DMS 273 treated with DMSO at 0.1 percent for 48 hours (cell line): ENCODE measurements at regions not wholly inside any gene's neighbourhood (a gene's known extent, or its start where the extent isn't known, plus 50 kb on each side); places are given as distances from the start of the nearest gene placed in this dataset.
"Not testable (repeated sequence)": the region's sequence is repeated elsewhere in the genome, so short reads cannot be mapped to it uniquely, and the experiment has no call there.

Experiments used
- DNase-seq: peaks from one replicate; lab custom pipeline; 2025; lab: John Stamatoyannopoulos, UW

DNA sequence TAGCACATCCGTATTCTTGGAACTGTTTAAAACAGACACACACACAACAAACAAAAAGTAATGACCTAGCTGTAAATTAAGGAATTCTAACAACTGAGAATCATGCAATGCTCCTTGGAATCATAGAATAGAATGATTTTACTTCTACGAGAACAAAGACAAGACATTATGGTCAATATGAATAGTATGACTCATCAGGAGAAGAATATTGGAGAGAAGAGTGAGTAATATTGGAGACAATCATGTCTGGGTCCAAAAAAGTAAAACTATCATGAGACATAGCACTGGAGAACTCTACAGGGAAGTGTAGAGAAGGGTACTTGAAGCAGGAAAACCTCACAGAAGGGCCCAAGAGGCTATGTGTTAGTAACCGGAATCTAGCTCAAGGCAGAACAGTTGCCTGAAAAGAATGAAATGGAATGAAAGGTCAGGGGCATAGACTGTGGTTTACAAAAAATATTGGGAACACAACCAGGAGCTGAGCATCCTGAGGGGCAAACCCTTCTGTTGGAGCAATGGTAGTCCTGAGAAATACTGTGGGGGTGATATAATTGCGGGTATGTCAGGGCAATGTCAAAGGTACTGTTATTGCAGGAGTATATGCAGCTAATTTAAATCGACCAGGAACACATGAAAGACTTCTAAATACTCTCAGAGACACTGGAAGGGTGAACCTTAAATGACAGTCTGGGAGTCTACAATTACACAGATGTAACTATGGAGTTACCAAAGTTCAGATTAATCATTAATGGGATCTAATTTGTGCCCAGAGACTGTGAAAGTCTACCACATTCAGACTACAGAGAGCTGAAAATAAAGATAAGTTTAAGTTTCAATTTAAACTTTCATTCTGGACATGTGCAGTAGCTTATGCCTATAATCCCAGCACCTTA lies 201.2 kb downstream of the BCHE start:
- no peak for DNase-seq

DNA sequence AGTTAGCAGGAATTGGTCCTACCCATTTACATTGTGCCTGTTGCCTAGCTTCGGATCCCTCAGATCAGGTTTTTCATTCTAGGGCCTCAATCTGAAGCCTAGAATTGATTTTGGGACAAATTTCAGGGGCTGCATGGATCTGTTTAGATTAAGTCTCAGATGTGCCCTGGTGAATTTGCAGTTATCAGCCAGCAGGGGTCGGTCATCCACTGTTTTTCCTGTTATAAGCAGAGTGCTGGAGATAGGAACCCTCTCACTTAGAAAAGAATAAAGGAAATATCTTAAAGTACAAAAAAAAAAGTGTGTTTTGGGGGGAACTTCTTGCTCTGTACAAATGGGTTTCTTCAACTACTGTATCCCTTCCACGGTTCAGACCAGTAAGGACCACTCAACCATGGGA lies 212.5 kb downstream of the BCHE start:
- DNase-seq: no peak

DNA sequence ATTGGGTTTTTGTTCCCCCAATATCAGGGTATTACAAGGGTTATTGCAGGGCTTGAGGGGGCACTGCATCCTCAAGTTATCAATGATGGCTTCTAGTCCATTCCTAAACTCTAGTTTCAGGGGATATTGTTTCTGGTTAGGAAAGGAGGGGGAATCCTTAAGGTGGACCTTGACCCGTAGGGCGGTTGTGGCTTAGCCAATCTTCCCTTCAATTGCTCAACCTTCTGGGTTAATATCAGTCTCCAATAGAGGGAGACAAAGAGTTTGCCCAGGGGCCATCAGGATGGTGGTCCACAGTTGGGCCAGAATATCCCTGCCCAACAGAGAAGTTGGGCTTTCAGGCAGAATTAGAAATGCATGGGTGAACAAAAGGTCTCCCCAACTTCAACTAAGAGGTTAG lies 214.9 kb downstream of the BCHE start:
- no peak for DNase-seq

DNA sequence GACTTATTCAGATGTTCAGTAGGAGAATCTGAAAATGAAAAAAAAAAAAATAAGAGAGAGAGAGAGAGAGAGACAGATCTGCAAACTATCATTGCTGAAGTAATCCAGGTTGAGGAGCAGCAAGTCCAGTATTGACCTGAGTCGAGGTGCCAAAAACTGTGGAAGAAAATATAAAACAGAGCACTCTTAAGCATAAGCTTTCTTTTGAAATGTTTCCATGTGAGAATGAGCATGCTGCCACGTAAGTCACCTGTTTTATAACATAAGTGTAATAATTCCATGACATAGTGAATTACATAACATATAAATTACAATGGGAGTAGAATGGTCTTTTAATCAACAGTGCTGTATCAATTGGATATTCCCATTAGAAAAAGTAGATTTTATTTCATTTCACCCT lies 218.2 kb downstream of the BCHE start:
- no peak for DNase-seq

DNA sequence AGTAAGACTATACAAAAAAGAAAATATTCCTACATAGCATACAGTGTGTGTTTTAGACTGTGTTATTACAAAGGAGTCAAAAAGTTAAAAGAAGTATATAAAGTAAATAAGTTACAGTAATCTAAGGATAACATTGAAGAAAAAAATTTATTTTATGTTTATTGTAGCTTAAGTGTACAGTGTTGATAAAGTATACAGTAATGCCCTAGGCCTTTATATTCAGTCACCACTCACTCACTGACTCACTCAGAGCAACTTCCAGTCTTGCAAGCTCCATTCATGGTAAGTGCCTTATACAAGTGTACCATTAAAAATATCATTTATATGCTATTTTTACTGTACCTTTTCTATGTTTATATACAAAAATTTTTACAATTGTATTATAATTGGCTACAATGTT lies 220.1 kb downstream of the BCHE start:
- DNase-seq: no peak

DNA sequence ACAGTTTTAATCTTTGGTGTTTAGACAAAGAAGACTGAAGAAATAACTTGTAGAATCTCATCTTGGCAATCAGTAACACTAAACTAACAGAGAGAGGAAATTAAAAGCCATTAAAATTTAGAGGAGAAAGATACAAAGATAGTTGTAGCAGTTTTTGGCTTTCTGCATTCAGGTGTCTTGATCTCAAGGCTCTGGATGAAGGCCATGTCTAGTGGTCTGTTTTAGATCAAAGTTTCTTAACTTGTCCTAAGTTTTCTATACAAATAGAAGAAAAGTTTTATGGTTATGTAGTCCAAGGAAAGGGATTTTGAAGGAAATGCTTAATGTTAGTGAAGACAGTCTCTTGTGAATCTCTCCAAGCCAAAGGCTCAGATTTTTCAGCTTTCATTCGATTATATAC lies 222.9 kb downstream of the BCHE start:
- no peak for DNase-seq

DNA sequence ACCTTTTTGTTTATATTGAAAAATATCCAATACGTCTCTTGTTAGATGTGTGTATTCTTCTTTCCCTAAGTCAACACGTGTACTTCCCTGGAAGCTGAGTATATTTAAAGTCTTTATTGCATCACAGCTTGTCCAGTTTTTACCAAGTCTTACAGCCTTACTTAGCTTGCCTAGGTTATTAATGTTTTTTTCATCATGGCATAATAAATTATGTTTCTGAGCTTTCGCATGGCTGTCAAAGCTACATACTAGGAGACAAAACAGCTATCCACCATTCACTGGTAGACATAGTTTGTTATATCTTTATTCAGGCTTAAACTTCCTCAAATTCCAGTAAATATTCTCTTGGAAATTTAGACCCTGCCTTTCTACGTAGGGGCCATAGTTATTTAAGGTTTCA lies 224.2 kb downstream of the BCHE start:
- DNase-seq: no peak

DNA sequence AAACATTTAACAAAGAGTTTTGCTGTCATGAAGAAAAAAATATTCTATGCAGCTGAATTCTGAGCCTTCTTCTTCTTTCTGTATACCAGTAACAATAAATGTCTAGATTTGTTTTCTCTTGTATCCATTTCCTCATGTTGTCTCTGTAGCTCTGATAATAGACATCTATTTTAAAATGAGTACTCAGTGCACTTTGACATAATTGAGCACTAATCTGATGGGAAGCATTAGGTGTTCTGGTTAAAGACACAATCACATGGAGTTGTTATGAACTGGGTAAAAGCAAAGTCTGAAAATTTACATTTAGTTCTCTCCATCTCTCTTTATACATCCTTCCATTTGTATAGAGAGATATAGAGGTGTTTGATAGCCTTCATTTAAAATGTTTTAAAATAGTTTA lies 230.0 kb downstream of the BCHE start:
- no peak for DNase-seq

DNA sequence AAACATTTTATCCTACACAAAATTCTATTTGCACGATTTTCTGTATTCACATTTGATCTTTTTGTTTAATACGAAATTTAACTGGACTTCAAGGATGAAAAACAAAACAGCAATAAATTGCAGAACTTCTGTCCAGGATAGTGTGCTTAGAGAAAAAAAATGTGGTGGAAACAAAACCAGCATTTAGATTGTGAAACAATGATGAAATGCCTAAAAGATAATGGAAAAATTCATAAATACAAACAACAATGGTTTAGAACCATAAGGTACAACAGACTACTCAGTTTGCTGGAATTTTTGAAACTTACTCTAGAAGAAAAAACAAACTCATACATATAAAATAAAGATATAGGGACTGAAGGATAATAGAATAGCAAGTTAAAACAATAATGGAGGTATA lies 234.0 kb downstream of the BCHE start:
- DNase-seq: no peak

DNA sequence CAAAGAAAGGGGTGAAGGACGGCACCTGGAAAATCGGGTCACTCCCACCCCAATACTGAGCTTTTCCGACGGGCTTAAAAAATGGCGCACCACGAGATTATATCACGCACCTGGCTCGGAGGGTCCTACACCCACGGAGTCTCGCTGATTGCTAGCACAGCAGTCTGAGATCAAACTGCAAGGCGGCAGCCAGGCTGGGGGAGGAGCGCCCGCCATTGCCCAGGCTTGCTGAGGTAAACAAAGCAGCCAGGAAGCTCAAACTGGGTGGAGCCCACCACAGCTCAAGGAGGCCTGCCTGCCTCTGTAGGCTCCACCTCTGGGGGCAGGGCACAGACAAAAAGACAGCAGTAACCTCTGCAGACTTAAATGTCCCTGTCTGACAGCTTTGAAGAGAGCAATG lies 264.7 kb downstream of the BCHE start:
- not testable (repeated sequence) for DNase-seq

DNA sequence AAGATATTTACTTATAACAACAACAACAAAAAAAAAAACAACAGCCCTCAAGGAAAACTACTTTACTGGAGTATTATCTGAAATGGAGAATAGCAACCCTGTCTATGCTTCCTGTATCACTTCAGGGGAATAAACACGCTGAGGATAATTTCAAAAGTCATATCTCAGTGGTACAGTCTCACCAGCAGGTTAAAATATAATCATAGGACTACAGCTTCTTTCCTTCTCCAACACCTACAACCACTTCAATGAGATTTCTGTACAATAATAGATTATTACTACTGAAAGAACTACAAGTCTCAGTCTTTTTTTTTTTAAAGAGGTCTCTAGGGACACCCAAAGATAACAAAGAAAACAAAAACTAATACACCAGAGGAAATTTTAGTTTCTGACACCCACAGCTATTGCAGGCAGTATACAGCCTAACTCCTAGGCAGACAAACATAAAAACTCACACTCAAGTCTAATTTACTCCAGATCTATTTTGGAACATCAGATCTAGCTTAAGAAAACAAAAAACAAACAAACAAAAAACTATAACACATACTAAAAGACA lies 268.2 kb downstream of the BCHE start:
- no peak for DNase-seq

DNA sequence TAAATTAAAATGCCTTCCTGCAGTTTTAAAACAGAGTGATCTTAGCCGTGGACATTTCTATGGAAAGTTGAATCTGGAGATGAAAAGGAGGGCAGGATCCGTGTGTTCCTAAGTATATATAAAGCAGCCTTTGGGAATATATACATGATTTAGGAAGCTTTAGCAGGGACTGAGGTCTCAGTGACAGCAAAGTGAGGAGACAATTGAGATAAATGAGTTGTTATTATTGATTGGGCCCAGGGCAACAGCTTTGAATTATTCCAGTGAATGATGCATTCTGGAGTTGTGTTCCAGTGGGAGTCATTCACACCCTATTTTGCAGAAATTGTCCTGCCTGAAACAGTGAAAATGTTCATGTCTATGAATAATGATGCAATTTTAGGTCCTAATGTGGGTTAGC lies 281.4 kb downstream of the BCHE start:
- DNase-seq: no peak

DNA sequence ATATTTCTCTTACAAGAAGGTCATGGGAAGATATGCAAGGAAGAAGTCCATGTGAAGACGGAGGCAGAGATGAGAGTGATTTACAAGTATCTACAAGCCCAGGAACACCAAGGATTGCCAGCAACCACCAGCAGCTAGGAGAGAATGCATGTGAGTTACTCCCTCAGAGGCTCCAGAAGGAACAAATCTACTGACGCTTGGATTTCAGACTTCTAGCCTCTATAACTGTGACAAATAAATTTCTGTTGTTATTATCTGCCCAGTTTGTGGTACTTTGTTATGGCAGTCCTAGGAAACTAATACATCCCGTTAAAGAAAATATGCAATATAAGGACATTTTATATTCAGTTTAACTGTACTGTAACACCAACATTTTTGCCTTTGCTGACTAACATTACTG lies 283.9 kb downstream of the BCHE start:
- DNase-seq: no peak

DNA sequence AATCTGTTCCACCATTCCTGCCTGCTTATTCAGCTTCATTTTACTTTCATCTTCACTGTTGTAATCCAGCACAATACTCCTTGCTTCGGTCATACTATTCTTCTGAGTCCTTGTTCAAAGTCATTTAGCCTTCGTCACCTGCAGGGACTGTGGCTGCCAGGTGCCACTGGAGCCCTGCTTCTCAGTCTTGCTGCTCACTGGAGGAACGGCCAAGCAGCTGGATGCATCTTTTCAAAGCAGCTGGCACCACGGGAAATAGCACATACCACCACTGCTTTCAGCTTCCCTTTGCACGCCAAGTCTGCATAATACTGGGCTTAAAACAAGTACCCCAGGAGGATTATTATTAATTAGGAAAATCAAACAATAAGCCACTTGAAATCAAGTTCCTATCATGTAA lies 287.6 kb downstream of the BCHE start:
- DNase-seq: no peak

DNA sequence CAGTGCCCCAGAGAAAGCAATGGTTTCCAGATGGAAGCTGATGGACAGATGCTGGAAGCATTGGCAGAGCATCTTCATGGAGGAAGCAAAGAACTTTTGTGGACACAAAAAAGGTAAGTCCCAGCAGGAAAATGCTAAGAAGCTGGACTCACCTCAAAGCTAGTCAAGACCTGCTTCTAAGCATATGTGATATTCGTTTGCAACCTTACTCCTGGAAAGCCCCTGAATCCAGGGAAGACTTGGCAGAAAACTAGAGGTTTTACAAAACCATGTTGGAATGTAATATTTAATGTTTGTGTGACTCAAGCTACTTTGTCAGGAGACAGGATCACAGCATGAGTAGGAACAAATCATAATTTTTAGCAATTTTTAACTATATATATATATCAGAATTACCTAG lies 288.2 kb downstream of the BCHE start:
- DNase-seq: no peak

DNA sequence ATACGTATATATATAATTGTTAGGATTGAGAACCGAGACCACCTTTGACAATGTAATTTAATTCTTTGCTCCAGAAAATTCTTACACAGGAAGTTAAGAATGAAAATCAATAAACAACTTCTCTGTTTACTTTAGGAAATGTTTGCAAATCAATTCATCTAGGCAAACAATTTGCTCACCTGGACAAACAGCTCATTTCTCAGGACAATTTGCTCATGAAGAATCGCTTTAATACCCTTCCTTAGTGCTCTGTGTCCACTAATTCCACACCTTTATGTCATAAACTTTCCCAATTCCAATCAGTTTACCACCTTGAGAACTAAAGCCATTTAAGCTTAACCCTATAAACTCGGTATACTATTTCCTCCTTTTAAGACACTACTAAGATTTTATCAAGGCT lies 292.2 kb downstream of the BCHE start:
- no peak for DNase-seq

DNA sequence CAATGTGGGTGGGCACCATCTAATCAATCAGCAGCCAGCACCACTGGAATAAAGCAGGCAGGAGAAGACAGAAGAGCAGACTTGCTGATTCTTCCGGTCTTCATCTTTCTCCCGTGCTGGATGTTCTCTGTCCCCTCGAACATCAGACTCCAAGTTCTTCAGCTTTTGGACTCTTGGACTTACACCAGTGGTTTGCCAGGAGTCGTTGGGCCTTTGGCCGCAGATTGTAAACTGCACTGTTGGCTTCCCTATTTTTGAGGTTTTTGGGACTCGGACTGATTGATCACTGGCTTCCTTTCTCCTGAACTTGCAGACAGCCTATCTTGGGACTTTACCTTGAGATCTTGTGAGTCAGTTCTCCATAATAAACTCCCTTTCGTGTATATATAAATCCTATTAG lies 292.8 kb downstream of the BCHE start:
- DNase-seq: no peak

DNA sequence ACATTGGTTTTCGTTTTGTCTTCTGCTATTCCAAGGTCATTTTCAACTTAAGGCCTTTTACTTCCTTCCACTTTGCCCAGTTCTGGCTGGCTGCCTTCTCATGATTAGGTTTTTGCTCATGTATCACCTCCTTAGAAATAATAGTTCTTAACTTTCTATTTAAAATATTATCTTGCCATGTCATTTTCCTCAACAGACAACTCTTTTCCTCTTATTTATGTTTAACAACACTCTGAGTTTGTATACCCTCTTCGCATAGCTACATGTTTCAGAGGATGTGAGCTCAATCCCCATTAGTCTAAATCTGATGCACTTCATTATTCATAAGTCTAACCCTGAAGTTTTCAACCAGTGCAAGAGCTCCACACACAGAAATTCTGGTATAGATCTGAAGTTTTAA lies 299.1 kb downstream of the BCHE start:
- no peak for DNase-seq

DNA sequence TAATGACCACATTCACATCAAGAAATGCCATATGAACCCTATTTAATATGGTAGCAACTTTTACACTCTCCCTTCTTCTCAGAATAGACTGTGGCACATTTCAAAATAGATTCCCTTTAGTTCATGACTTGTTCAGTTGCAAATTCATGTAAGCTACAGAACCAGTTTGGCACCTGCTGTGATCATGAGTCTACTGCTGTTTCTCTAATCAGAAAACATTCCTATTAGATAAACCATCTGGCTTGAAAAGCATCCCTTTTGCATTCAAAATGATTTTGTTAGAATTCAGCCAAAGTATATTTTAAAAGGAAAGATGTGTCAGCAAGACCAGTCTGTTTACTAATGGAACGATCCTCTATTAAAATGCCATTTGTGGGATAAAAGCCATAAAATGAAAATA lies 304.4 kb downstream of the BCHE start:
- no peak for DNase-seq

DNA sequence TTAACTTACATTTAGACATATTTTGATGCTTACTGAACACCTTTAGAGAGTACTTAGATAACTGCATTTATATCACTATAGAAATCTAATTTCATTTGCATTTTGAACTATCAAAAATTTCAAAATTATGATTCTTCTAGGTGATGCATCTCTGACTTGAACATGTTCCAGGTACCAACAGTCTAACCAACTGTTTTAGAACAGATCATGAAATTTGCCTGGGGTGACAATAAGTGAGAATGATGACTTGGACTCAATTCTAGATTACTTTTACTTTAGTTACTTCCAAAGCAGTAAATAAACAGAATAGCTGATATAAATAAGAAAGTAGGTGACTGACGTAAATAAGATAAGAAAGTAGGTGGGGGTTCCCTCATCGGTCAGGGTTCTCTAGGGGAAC lies 307.8 kb downstream of the BCHE start:
- DNase-seq: no peak

DNA sequence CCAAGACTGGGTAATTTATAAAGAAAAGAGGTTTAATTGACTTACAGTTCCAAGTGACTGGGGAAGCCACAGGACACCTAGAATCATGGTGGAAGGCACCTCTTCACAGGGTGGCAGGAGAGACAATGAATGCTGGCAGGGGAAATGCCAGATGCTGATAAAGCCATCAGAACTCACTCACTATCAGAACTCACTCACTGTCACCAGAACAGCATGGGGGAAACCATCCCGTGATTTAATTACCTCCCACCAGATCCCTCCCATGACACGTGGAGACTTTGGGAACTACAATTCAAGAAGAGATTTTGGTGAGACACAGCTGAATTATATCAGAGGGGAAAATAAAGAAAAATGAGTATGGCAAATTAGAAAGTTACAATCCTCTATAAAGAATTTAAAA lies 310.9 kb downstream of the BCHE start:
- DNase-seq: no peak

DNA sequence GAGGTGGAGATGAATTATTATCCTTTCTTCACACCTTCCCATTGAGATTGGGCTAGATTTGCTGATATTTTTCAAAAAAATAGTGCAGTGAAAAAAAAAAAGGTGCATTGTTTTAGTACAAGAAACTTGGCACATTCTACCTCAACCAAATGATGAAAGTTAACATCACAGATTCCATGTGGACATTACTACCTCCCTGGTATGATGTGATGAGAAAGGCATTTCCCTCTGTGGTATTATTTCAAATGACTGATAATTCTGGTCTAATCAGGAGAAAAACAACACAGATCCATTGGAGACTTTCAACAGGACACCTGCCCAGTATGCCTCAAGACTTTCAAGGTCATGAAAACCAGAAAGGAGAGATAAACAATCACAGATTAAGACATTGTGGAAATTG lies 313.4 kb downstream of the BCHE start:
- DNase-seq: no peak

DNA sequence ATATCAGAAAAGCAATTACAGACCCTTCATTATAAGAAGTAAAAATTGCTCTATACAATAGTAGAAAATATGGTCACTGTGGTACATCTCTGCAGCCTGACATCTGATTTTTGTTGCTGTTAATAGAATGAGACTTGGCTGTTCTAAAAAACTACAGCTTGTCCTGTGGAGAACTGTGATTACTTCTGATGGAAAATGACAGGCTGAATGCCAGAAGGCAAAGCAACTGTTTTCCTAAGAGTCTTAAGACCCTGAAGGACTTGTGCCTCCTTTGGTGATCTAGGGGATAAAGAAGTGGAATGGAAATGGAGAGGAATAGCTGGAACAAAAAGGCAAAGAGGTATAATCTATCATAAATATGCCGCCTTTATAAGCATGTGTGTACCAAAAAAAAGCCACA lies 314.8 kb downstream of the BCHE start:
- no peak for DNase-seq
